Erythroblast (primary cell): ENCODE measurements at regions not wholly inside any gene's neighbourhood (a gene's known extent, or its start where the extent isn't known, plus 50 kb on each side); places are given as distances from the start of the nearest gene placed in this dataset.

ENCODE experiments used
- GATA1 ChIP-seq: IDR thresholded peaks from 2 replicates; pipeline ENCODE4 v1.6.1; 2011; ENCODE audit warnings: low read depth, mild to moderate bottlenecking, control low read depth, low read length, moderate library complexity
- POLR2A ChIP-seq: IDR thresholded peaks from 2 replicates; pipeline ENCODE4 v1.6.1; 2011; ENCODE audit warnings: mild to moderate bottlenecking, low read length

GRCh38 chr9:81396528-81396927, 292.8 kb downstream of the TLE1 start:
- TF ChIP-seq POLR2A = no peak
- TF ChIP-seq GATA1 = no peak
